ENCODE measurements at regions not wholly inside any gene's neighbourhood (a gene's known extent, or its start where the extent isn't known, plus 50 kb on each side); places are given as distances from the start of the nearest gene placed in this dataset.

DNA sequence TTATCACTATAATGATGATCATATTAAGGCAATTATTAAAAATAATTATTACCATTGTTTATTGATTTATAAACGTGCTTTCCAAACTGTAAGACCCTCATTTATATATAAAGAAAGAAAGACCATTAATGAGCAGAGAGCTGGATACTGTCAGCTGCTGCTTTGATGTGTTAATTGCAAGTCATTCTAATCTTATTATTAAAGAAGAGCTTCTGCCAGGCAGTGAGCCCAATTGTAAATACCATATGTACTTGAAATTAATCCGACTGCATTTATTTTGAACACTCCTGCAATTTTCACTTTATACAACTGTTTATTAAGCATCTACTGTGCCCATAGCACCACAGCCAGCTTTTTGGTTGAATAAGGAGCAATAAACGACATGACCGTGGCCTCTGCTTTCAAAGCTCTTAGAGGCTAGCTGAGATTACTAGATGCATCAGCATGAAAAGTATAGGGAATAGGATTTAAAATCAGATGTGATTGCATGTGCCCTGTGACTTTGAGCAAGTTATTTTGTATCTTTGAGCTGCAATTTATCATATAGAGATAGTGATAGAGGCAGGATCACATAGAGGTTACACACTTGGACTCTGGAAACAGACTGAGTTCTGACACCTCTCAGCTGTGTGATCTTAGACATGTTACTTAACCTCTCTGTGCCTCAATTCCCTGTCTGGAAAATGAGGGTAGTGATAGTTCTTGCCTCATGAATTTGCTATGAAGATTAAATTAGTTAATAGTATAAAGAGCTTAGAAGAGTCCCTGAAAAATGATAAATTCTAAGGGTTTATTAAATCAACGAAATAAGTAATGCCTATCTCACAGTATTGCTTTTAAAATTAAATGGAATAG lies 83.4 kb downstream of the MYCN start:
- no peak for TF ChIP-seq EP300 (IDR thresholded peaks at IDR 0.05)
- TF ChIP-seq POLR2A (IDR thresholded peaks at IDR 0.05) = no peak
- TF ChIP-seq, protein P1, sequence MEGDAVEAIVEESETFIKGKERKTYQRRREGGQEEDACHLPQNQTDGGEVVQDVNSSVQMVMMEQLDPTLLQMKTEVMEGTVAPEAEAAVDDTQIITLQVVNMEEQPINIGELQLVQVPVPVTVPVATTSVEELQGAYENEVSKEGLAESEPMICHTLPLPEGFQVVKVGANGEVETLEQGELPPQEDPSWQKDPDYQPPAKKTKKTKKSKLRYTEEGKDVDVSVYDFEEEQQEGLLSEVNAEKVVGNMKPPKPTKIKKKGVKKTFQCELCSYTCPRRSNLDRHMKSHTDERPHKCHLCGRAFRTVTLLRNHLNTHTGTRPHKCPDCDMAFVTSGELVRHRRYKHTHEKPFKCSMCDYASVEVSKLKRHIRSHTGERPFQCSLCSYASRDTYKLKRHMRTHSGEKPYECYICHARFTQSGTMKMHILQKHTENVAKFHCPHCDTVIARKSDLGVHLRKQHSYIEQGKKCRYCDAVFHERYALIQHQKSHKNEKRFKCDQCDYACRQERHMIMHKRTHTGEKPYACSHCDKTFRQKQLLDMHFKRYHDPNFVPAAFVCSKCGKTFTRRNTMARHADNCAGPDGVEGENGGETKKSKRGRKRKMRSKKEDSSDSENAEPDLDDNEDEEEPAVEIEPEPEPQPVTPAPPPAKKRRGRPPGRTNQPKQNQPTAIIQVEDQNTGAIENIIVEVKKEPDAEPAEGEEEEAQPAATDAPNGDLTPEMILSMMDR (IDR thresholded peaks at IDR 0.05) = no peak

Measured in gastroesophageal sphincter (tissue), 3 donors.